IMR-90 (cell line): ENCODE measurements at regions not wholly inside any gene's neighbourhood (a gene's known extent, or its start where the extent isn't known, plus 50 kb on each side); places are given as distances from the start of the nearest gene placed in this dataset.
A peak's percentile ranks its signal among the peaks of the same experiment; 100 is the strongest.

Source experiments
- ATAC-seq: fragments of 200-7000 bp; cut with Tn5 transposase; 2 replicates; pipeline ENCODE4 v1.9.1; 2020; ENCODE audit warnings: low read depth, mild to moderate bottlenecking, moderate library complexity
- BruUV-seq: library from RNA; stranded (reverse); fragments of 400-500 nt; replicated peaks from 2 replicates; lab custom pipeline; 2021; lab: Mats Ljungman, UMichigan
- CTCF ChIA-PET: fragments of 300-600 bp; formaldehyde crosslinking; extraction: SDS; loops from one replicate; lab custom pipeline; 2021; ENCODE audit warnings: antibody characterized with exemption; lab: Yijun Ruan, JAX
- POLR2A ChIA-PET: fragments of 300-600 bp; sonication (Branson Sonifier 250); formaldehyde crosslinking; loops from one replicate; lab custom pipeline; 2022; ENCODE audit warnings: antibody characterized with exemption; ENCODE audit not compliant: unreplicated experiment; lab: Charles Lee
- DNase-seq: peaks from one replicate; pipeline ENCODE4 v3.0.0; 2013
- H2AFZ ChIP-seq: replicated peaks from 2 replicates; pipeline ENCODE3; 2013; ENCODE audit warnings: low read length, mild to moderate bottlenecking; ENCODE audit not compliant: poor library complexity
- H2AK5ac ChIP-seq: 2 replicates; pipeline ENCODE4 v1.6.1; 2013; ENCODE audit warnings: low read depth, low read length, inconsistent platforms
- H2AK9ac ChIP-seq: replicated peaks from 2 replicates; pipeline ENCODE3; 2013; ENCODE audit warnings: mild to moderate bottlenecking, low read depth, low read length, moderate library complexity; ENCODE audit not compliant: poor library complexity
- H2BK120ac ChIP-seq: 2 replicates; pipeline ENCODE4 v1.6.1; 2013; ENCODE audit warnings: low read depth, low read length, inconsistent platforms
- H2BK15ac ChIP-seq: 3 replicates; pipeline ENCODE4 v1.6.1; 2013; ENCODE audit warnings: low read depth, low read length, inconsistent platforms
- H2BK20ac ChIP-seq: 2 replicates; pipeline ENCODE4 v1.6.1; 2013; ENCODE audit warnings: low read depth, mild to moderate bottlenecking, inconsistent platforms, low read length, moderate library complexity
- H2BK5ac ChIP-seq: 2 replicates; pipeline ENCODE4 v1.6.1; 2013; ENCODE audit warnings: mild to moderate bottlenecking, low read depth, low read length, inconsistent platforms; ENCODE audit not compliant: poor library complexity, severe bottlenecking
- H3K14ac ChIP-seq: replicated peaks from 2 replicates; pipeline ENCODE4 v1.6.1; 2013; ENCODE audit warnings: low read depth, low read length, inconsistent platforms
- H3K18ac ChIP-seq: 2 replicates; pipeline ENCODE4 v1.6.1; 2013; ENCODE audit warnings: low read depth, low read length, control low read depth
- H3K23ac ChIP-seq: 2 replicates; pipeline ENCODE4 v1.6.1; 2013; ENCODE audit warnings: low read depth, low read length, inconsistent platforms
- H3K27ac ChIP-seq: 2 replicates; pipeline ENCODE4 v1.5.1; 2013; ENCODE audit warnings: mild to moderate bottlenecking, control low read depth, low read length; ENCODE audit not compliant: insufficient read depth
- H3K27me3 ChIP-seq: 2 replicates; pipeline ENCODE4 v1.6.1; 2013; ENCODE audit warnings: low read length; ENCODE audit not compliant: control insufficient read depth, insufficient read depth
- H3K36me3 ChIP-seq: 2 replicates; pipeline ENCODE4 v1.6.1; 2013; ENCODE audit warnings: low read length, mixed read lengths; ENCODE audit not compliant: control insufficient read depth, insufficient read depth
- H3K4ac ChIP-seq: 2 replicates; pipeline ENCODE4 v1.6.1; 2013; ENCODE audit warnings: low read depth, low read length, inconsistent platforms
- H3K4me1 ChIP-seq: 2 replicates; pipeline ENCODE4 v1.6.1; 2013; ENCODE audit warnings: low read length, mixed read lengths; ENCODE audit not compliant: control insufficient read depth, insufficient read depth
- H3K4me2 ChIP-seq: 2 replicates; pipeline ENCODE4 v1.6.1; 2013; ENCODE audit warnings: low read depth, mild to moderate bottlenecking, control low read depth, low read length, moderate library complexity
- H3K4me3 ChIP-seq: 2 replicates; pipeline ENCODE4 v1.5.1; 2013; ENCODE audit warnings: low read depth, mild to moderate bottlenecking, control low read depth, low read length, moderate library complexity; ENCODE audit not compliant: insufficient read depth
- H3K56ac ChIP-seq: 2 replicates; pipeline ENCODE4 v1.6.1; 2013; ENCODE audit warnings: low read length, inconsistent platforms; ENCODE audit not compliant: insufficient read depth; ENCODE audit errors: extremely low read depth
- H3K79me1 ChIP-seq, 2 experiments: 2 replicates each; pipeline ENCODE4 v1.6.1; 2013; ENCODE audit warnings: low read length in 2 of 2, inconsistent platforms in 1 of 2, low read depth in 1 of 2
- H3K9ac ChIP-seq: 2 replicates; pipeline ENCODE4 v1.6.1; 2013; ENCODE audit warnings: low read depth, low read length, control low read depth
- H3K9me1 ChIP-seq: 2 replicates; pipeline ENCODE4 v1.6.1; 2013; ENCODE audit warnings: low read length, inconsistent platforms; ENCODE audit not compliant: insufficient read depth
- H3K9me3 ChIP-seq: 2 replicates; pipeline ENCODE4 v1.6.1; 2013; ENCODE audit warnings: low read length; ENCODE audit not compliant: control insufficient read depth, insufficient read depth
- H4K20me1 ChIP-seq: 2 replicates; pipeline ENCODE4 v1.6.1; 2013; ENCODE audit warnings: low read length, inconsistent platforms; ENCODE audit not compliant: insufficient read depth
- H4K5ac ChIP-seq: 2 replicates; pipeline ENCODE4 v1.6.1; 2013; ENCODE audit warnings: mild to moderate bottlenecking, low read depth, low read length, control low read depth
- H4K8ac ChIP-seq, 2 experiments: 2 replicates each; pipeline ENCODE4 v1.6.1; 2013; ENCODE audit warnings: low read depth in 2 of 2, low read length in 2 of 2, control low read depth in 1 of 2, inconsistent platforms in 1 of 2
- H4K91ac ChIP-seq: 2 replicates; pipeline ENCODE4 v1.6.1; 2013; ENCODE audit warnings: low read depth, low read length, inconsistent platforms; ENCODE audit not compliant: insufficient read depth
- BHLHE40 ChIP-seq: fragments of 150-350 bp; IDR thresholded peaks from 2 replicates; pipeline ENCODE4 v1.6.1; 2016; ENCODE audit warnings: mild to moderate bottlenecking, low read depth, low read length
- CEBPB ChIP-seq: IDR thresholded peaks from 2 replicates; pipeline ENCODE4 v1.6.1; 2012; ENCODE audit warnings: low read depth, low read length, improper control_type of control experiment
- CHD1 ChIP-seq: IDR thresholded peaks from 2 replicates; pipeline ENCODE4 v1.6.1; 2012; ENCODE audit warnings: low read depth, low read length, improper control_type of control experiment
- FOS ChIP-seq: fragments of 150-350 bp; IDR thresholded peaks from 2 replicates; pipeline ENCODE4 v1.6.1; 2016; ENCODE audit warnings: low read depth, low read length
- MAFK ChIP-seq: IDR thresholded peaks from 2 replicates; pipeline ENCODE4 v1.6.1; 2012; ENCODE audit warnings: low read depth, low read length, improper control_type of control experiment
- MAZ ChIP-seq: IDR thresholded peaks from 2 replicates; pipeline ENCODE4 v1.6.1; 2012; ENCODE audit warnings: low read depth, mild to moderate bottlenecking, low read length, improper control_type of control experiment, moderate library complexity, borderline replicate concordance
- MXI1 ChIP-seq: IDR thresholded peaks from 2 replicates; pipeline ENCODE4 v1.6.1; 2012; ENCODE audit warnings: low read depth, mild to moderate bottlenecking, low read length, moderate library complexity, borderline replicate concordance
- NFE2L2 ChIP-seq: fragments of 150-350 bp; IDR thresholded peaks from 2 replicates; pipeline ENCODE4 v1.6.1; 2016; ENCODE audit warnings: low read depth, mild to moderate bottlenecking, low read length
- POLR2A ChIP-seq: IDR thresholded peaks from 2 replicates; pipeline ENCODE4 v1.6.1; 2012; ENCODE audit warnings: mild to moderate bottlenecking, low read depth, low read length
- RAD21 ChIP-seq: IDR thresholded peaks from 2 replicates; pipeline ENCODE4 v1.6.1; 2012; ENCODE audit warnings: low read length, improper control_type of control experiment
- RCOR1 ChIP-seq: IDR thresholded peaks from 2 replicates; pipeline ENCODE4 v1.6.1; 2012; ENCODE audit warnings: mild to moderate bottlenecking, low read length, improper control_type of control experiment; ENCODE audit not compliant: insufficient replicate concordance
- RFX5 ChIP-seq: IDR thresholded peaks from 2 replicates; pipeline ENCODE4 v1.8.0; 2012; ENCODE audit warnings: low read depth, mild to moderate bottlenecking, low read length, moderate library complexity
- SMC3 ChIP-seq: fragments of 150-350 bp; IDR thresholded peaks from 2 replicates; pipeline ENCODE4 v1.6.1; 2016; ENCODE audit warnings: low read depth, mild to moderate bottlenecking, antibody characterized with exemption, low read length, moderate library complexity
- WGBS, 2 experiments: methylation state at CpG; one replicate each; pipeline versions ENCODE4 v1.1.5 to v1.1.7; 2013; ENCODE audit warnings: missing lambda C conversion rate in 2 of 2; ENCODE audit not compliant: insufficient read length in 1 of 2; ENCODE audit errors: extremely low coverage in 2 of 2; 5-methylcytosine and 5-hydroxymethylcytosine counted together
- dilution Hi-C: fragments of 300-500 bp; cut with HindIII; formaldehyde crosslinking; loops from one replicate; pipeline ENCODE4 v1.14.3; 2018; ENCODE audit warnings: low sequenced_read_pairs; ENCODE audit not compliant: unreplicated experiment
- in situ Hi-C: fragments of 300-500 bp; cut with MboI; formaldehyde crosslinking; loops from 3 replicates; pipeline ENCODE4 v1.14.3; 2019; ENCODE audit warnings: low sequenced_read_pairs, inconsistent platforms, mixed read lengths
- intact Hi-C: fragments of 100-400 bp; cut with micrococcal nuclease; formaldehyde crosslinking; loops from 2 replicates; pipeline ENCODE4 v1.10.0; 2022
- TF ChIP-seq, protein P1 (sequence below): fragments of 150-350 bp; IDR thresholded peaks from 2 replicates; pipeline ENCODE4 v1.6.1; 2016; ENCODE audit warnings: low read depth, mild to moderate bottlenecking, low read length, moderate library complexity, borderline replicate concordance
- TF ChIP-seq, protein P2 (sequence below): fragments of 150-350 bp; IDR thresholded peaks from 2 replicates; pipeline ENCODE4 v1.6.1; 2017; ENCODE audit warnings: mild to moderate bottlenecking, antibody characterized with exemption, low read length, low read depth
- TF ChIP-seq, protein P3 (sequence below): conservative IDR thresholded peaks from 2 replicates; pipeline ENCODE4 v1.5.1; 2012; ENCODE audit warnings: mild to moderate bottlenecking, low read depth, low read length, improper control_type of control experiment

DNA sequence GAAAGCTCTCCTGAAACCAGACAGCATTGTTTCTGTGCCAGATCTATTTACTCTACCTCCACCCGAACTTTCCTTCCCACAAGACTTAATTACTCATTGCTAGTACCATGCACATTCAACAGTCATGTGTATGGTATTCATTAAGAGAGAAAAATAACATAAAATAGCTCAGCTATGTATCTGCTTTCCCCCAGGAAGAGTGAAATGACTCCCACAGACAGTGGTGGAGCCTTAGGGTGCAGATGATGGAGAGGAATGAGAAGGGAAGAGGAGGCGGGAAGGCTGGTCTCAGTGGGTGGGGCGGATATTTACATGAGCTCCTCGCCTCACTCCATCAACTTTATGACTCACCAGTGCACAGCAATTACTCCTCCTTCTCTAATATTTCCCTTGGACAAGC is 724.5 kb downstream of the EPHA4 start:
- Histone ChIP-seq H3K23ac (no peak overlapping the region), H3K56ac (no peak overlapping the region), H2BK120ac (no peak overlapping the region), H3K9me3 (no peaks in the 10 kb centered on the region), H4K91ac (no peak overlapping the region), H3K27me3 (no peaks in the 10 kb centered on the region), H3K4ac (no peak overlapping the region), H3K79me1 (no peaks in the 10 kb centered on the region), H2AFZ (peak overlapping the region; percentile 19), H2AK9ac (no peak overlapping the region), H3K36me3 (no peaks in the 10 kb centered on the region), H3K9ac (no peak overlapping the region), H4K8ac (no peak overlapping the region), H2AK5ac (no peak overlapping the region), H3K9me1 (no peaks in the 10 kb centered on the region), H3K18ac (no peak overlapping the region), H2BK5ac (no peak overlapping the region), H3K4me2 (peak overlapping the region; percentile 38), H3K4me1 (0 out of 2 replicates have a peak, but pooled peaks cover 2% of the 10 kb centered on the region), H3K14ac (no peak overlapping the region), H2BK15ac (no peak overlapping the region), H4K20me1 (no peaks in the 10 kb centered on the region), H3K27ac (no peak overlapping the region), H4K5ac (no peak overlapping the region), H3K4me3 (no peak overlapping the region), H2BK20ac (no peak overlapping the region)
- DNase-seq (peak; percentile 93), ATAC-seq (peak; percentile 97)
- intact Hi-C loops (loop anchor here (5.0 to 10.0 kb wide), 2 partner anchors 577 to 725 kb away; partner anchors contain the start of gene EPHA4), dilution Hi-C loops (no loop called here), in situ Hi-C loops (no loop called here)
- ChIA-PET CTCF (interaction anchor here (0.8 to 1.5 kb wide), 3 partner anchors 23 to 726 kb away, joined by 3 read pairs; no protein-coding TSS in a partner anchor), POLR2A (no interaction called here)
- no TSS peak for BruUV-seq
- no CpG with 5 or more reads among the region's 4 CpGs for whole genome bisulfite sequencing, 2 experiments
- TF ChIP-seq FOS (peak; percentile 55), RCOR1 (peak; percentile 36), MAZ (no peak; the same call in 1 of the 2 replicates), BHLHE40 (no peak), RAD21 (no peak), CEBPB (no peak), MXI1 (no peak), CHD1 (no peak), MAFK (no peak), POLR2A (no peak), NFE2L2 (no peak), SMC3 (no peak), RFX5 (no peak)
- TF ChIP-seq, protein P1, sequence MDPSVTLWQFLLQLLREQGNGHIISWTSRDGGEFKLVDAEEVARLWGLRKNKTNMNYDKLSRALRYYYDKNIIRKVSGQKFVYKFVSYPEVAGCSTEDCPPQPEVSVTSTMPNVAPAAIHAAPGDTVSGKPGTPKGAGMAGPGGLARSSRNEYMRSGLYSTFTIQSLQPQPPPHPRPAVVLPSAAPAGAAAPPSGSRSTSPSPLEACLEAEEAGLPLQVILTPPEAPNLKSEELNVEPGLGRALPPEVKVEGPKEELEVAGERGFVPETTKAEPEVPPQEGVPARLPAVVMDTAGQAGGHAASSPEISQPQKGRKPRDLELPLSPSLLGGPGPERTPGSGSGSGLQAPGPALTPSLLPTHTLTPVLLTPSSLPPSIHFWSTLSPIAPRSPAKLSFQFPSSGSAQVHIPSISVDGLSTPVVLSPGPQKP, result no peak
- TF ChIP-seq, protein P2, sequence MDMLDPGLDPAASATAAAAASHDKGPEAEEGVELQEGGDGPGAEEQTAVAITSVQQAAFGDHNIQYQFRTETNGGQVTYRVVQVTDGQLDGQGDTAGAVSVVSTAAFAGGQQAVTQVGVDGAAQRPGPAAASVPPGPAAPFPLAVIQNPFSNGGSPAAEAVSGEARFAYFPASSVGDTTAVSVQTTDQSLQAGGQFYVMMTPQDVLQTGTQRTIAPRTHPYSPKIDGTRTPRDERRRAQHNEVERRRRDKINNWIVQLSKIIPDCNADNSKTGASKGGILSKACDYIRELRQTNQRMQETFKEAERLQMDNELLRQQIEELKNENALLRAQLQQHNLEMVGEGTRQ, result no peak
- TF ChIP-seq, protein P3, sequence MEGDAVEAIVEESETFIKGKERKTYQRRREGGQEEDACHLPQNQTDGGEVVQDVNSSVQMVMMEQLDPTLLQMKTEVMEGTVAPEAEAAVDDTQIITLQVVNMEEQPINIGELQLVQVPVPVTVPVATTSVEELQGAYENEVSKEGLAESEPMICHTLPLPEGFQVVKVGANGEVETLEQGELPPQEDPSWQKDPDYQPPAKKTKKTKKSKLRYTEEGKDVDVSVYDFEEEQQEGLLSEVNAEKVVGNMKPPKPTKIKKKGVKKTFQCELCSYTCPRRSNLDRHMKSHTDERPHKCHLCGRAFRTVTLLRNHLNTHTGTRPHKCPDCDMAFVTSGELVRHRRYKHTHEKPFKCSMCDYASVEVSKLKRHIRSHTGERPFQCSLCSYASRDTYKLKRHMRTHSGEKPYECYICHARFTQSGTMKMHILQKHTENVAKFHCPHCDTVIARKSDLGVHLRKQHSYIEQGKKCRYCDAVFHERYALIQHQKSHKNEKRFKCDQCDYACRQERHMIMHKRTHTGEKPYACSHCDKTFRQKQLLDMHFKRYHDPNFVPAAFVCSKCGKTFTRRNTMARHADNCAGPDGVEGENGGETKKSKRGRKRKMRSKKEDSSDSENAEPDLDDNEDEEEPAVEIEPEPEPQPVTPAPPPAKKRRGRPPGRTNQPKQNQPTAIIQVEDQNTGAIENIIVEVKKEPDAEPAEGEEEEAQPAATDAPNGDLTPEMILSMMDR, result no peak
